K562 (cell line): ENCODE measurements at regions not wholly inside any gene's neighbourhood (a gene's known extent, or its start where the extent isn't known, plus 50 kb on each side); places are given as distances from the start of the nearest gene placed in this dataset.

Source experiments
- ATAC-seq: fragments of 200-7000 bp; cut with Tn5 transposase; 3 replicates; pipeline ENCODE4 v1.9.1; 2020; ENCODE audit warnings: moderate library complexity
- BruUV-seq: library from RNA; stranded (reverse); fragments of 400-500 nt; replicated peaks from 2 replicates; lab custom pipeline; 2021; lab: Mats Ljungman, UMichigan
- CTCF ChIA-PET: fragments of 300-600 bp; formaldehyde crosslinking; extraction: SDS; loops from one replicate; lab custom pipeline; 2021; ENCODE audit warnings: low intra/inter-chr PET ratio; lab: Yijun Ruan, JAX
- POLR2A ChIA-PET: fragments of 300-600, 350-650 bp; sonication (Branson Sonifier 250); formaldehyde crosslinking; extraction: SDS; loops from one replicate; lab custom pipeline; 2021; ENCODE audit warnings: antibody characterized with exemption, inconsistent platforms; lab: Yijun Ruan, JAX
- DNase-seq, 4 experiments: peaks; one replicate each; pipeline versions ENCODE4 v3.0.0 to v3.0.0-alpha.2; 2011 to 2018; ENCODE audit warnings: low spot score in 3 of 4, mixed read lengths in 3 of 4; ENCODE audit errors: extremely low read depth in 1 of 4
- FAIRE-seq: peaks from 2 replicates; lab custom pipeline; 2011; peaks lifted over from hg19 to GRCh38; lab: Jason Lieb, UNC
- H2AFZ ChIP-seq: 2 replicates; pipeline ENCODE4 v1.6.0; 2011; ENCODE audit warnings: low read depth, low read length, control low read depth, inconsistent platforms
- H3K27ac ChIP-seq: fragments of 200-600 bp; 3 replicates; pipeline ENCODE4 v1.8.0; 2011; ENCODE audit warnings: low read depth, mild to moderate bottlenecking, control low read depth, inconsistent platforms, low read length, moderate library complexity, mixed read lengths; ENCODE audit errors: extremely low read depth
- H3K27me3 ChIP-seq, 2 experiments: fragments of 300-600 bp in 1 of 2; 2 replicates in 1 of 2; 3 replicates in 1 of 2; pipeline versions ENCODE4 v1.6.0 to v1.8.0; 2011; ENCODE audit warnings: inconsistent platforms in 2 of 2, low read length in 2 of 2, mild to moderate bottlenecking in 1 of 2, mixed read lengths in 1 of 2, moderate library complexity in 1 of 2; ENCODE audit not compliant: control insufficient read depth in 2 of 2, insufficient read depth in 2 of 2
- H3K36me3 ChIP-seq: fragments of 300-600 bp; 3 replicates; pipeline ENCODE4 v1.8.0; 2011; ENCODE audit warnings: mild to moderate bottlenecking, low read length, inconsistent platforms; ENCODE audit not compliant: control insufficient read depth, insufficient read depth
- H3K4me1 ChIP-seq, 2 experiments: fragments of 200-600 bp in 1 of 2; replicated peaks in 1 of 2; 2 replicates in 1 of 2; 3 replicates in 1 of 2; pipeline versions ENCODE4 v1.5.1 to v1.8.0; 2011; ENCODE audit warnings: inconsistent platforms in 2 of 2, low read length in 2 of 2, mild to moderate bottlenecking in 1 of 2, mixed read lengths in 1 of 2, moderate library complexity in 1 of 2; ENCODE audit not compliant: control insufficient read depth in 2 of 2, insufficient read depth in 2 of 2
- H3K4me2 ChIP-seq: 2 replicates; pipeline ENCODE4 v1.6.1; 2011; ENCODE audit warnings: low read length, control low read depth, inconsistent platforms, mixed read lengths; ENCODE audit not compliant: insufficient read depth
- H3K4me3 ChIP-seq: fragments of 200-600 bp; sonication (generic), shearing (Covaris generic); 2 replicates; pipeline ENCODE4 v1.5.1; 2016; ENCODE audit warnings: control low read depth, inconsistent platforms
- H3K79me2 ChIP-seq: fragments of 200-600 bp; 3 replicates; pipeline ENCODE4 v1.8.0; 2011; ENCODE audit warnings: low read length, inconsistent platforms; ENCODE audit not compliant: control insufficient read depth, insufficient read depth
- H3K9ac ChIP-seq, 2 experiments: 2 replicates each; pipeline versions ENCODE4 v1.6.0 to v1.6.1; 2011; ENCODE audit warnings: low read depth in 2 of 2, low read length in 2 of 2, control low read depth in 1 of 2, inconsistent platforms in 1 of 2, mild to moderate bottlenecking in 1 of 2, mixed read lengths in 1 of 2; ENCODE audit not compliant: insufficient read depth in 1 of 2
- H3K9me1 ChIP-seq: one replicate; pipeline ENCODE4 v1.6.0; 2011; ENCODE audit warnings: inconsistent platforms, mild to moderate bottlenecking, low read length, moderate library complexity; ENCODE audit not compliant: control insufficient read depth, insufficient read depth
- H3K9me3 ChIP-seq: replicated peaks from 2 replicates; pipeline ENCODE4 v1.5.1; 2011; ENCODE audit warnings: low read depth, low read length, inconsistent platforms; ENCODE audit not compliant: control insufficient read depth, insufficient read depth
- H4K20me1 ChIP-seq: replicated peaks from 2 replicates; pipeline ENCODE4 v1.6.1; 2011; ENCODE audit warnings: low read length, inconsistent platforms, mixed read lengths; ENCODE audit not compliant: control insufficient read depth, insufficient read depth
- AFF1 ChIP-seq, 2 experiments: fragments of 450-650 bp; IDR thresholded peaks; 2 replicates each; pipeline ENCODE4 v1.6.1; 2018; ENCODE audit warnings: mild to moderate bottlenecking in 2 of 2, low read depth in 1 of 2; ENCODE audit not compliant: partially characterized antibody in 2 of 2
- E2F3 ChIP-seq: fragments of 250-450 bp; sonication (Bioruptor Pico); IDR thresholded peaks from 2 replicates; pipeline ENCODE4 v1.4.0; 2020; ENCODE audit warnings: mild to moderate bottlenecking
- FOXA3 ChIP-seq, 2 experiments: fragments of 450-650 bp in 1 of 2; sonication (generic) in 1 of 2; formaldehyde crosslinking; IDR thresholded peaks in 1 of 2; conservative IDR thresholded peaks in 1 of 2; 2 replicates each; pipeline versions ENCODE4 v1.4.0 to v1.8.0; 2020 to 2022; ENCODE audit warnings: mild to moderate bottlenecking in 2 of 2, missing genetic modification reagents in 1 of 2
- GATAD2B ChIP-seq: fragments of 450-650 bp; IDR thresholded peaks from 2 replicates; pipeline ENCODE4 v1.6.1; 2017; ENCODE audit warnings: mild to moderate bottlenecking, borderline replicate concordance
- GMEB1 ChIP-seq: fragments of 250-450 bp; sonication (Bioruptor Pico); IDR thresholded peaks from 2 replicates; pipeline ENCODE4 v1.4.0; 2020; ENCODE audit warnings: mild to moderate bottlenecking
- NR0B1 ChIP-seq: fragments of 450-650 bp; IDR thresholded peaks from one replicate; pipeline ENCODE4 v1.6.1; 2018; ENCODE audit warnings: mild to moderate bottlenecking, moderate library complexity; ENCODE audit not compliant: partially characterized antibody
- PATZ1 ChIP-seq: fragments of 250-450 bp; sonication (Bioruptor Pico); IDR thresholded peaks from 2 replicates; pipeline ENCODE4 v1.5.0; 2020; ENCODE audit warnings: mild to moderate bottlenecking, borderline replicate concordance
- PTBP1 ChIP-seq: fragments of 200-400 bp; formaldehyde crosslinking; IDR thresholded peaks from 2 replicates; pipeline ENCODE4 v1.6.1; 2017; ENCODE audit warnings: low read depth, low read length
- WHSC1 ChIP-seq: IDR thresholded peaks from one replicate; pipeline ENCODE4 v1.6.1; 2012; ENCODE audit warnings: low read length, control low read depth, inconsistent platforms
- ZNF311 ChIP-seq: fragments of 250-450 bp; sonication (Bioruptor Pico); IDR thresholded peaks from 2 replicates; pipeline ENCODE4 v1.4.0; 2020; ENCODE audit warnings: mild to moderate bottlenecking, moderate library complexity
- WGBS: fragments of 100-300 bp; shearing (Covaris generic); methylation state at CpG from one replicate; pipeline ENCODE4 v1.1.6; 2016; ENCODE audit warnings: low coverage, mixed read lengths; ENCODE audit not compliant: insufficient coverage; ENCODE audit errors: missing lambda C conversion rate; 5-methylcytosine and 5-hydroxymethylcytosine counted together
- in situ Hi-C: fragments of 300-500 bp; cut with MboI; formaldehyde crosslinking; loops from 4 replicates; pipeline ENCODE4 v1.15.0; 2018; ENCODE audit warnings: inconsistent platforms, mixed read lengths
- intact Hi-C: fragments of 100-400 bp; cut with micrococcal nuclease; formaldehyde crosslinking; loops from 2 replicates; pipeline ENCODE4 v1.14.2; 2022

GRCh38 chr1:8152731-8153702 is 126.9 kb upstream of the ERRFI1 start:
- intact Hi-C loops (no loop called here), in situ Hi-C loops (no loop called here)
- H3K79me2 ChIP-seq: no peaks in the 10 kb centered on the region
- H4K20me1 ChIP-seq: no peaks in the 10 kb centered on the region
- no peak overlapping the region for H3K27ac ChIP-seq
- no peak for FAIRE-seq
- H3K27me3 ChIP-seq: peaks cover 40 to 70% of the 10 kb centered on the region in 2 experiments
- ATAC-seq: no peak; the same call in 2 of the 3 replicates
- H3K4me3 ChIP-seq: no peak overlapping the region
- BruUV-seq: no TSS peak
- 42% methylated on average over 19 of the region's 19 CpGs for WGBS
- H3K9me1 ChIP-seq: no peaks in the 10 kb centered on the region
- H3K4me2 ChIP-seq: no peak overlapping the region
- H3K4me1 ChIP-seq: no peaks in the 10 kb centered on the region; a peak in 1 of 5 replicates
- H3K9me3 ChIP-seq: 0 out of 2 replicates have a peak, but pooled peaks cover 2% of the 10 kb centered on the region
- CTCF ChIA-PET: no interaction called here
- H3K9ac ChIP-seq: no peak overlapping the region
- POLR2A ChIA-PET: interaction anchor here (0.7 to 2.3 kb wide), 3 partner anchors 10 to 31 kb away, joined by 3 to 7 read pairs (median 4); no protein-coding TSS in a partner anchor
- H2AFZ ChIP-seq: no peak overlapping the region
- no peak for DNase-seq
- no peaks in the 10 kb centered on the region for H3K36me3 ChIP-seq
- TF ChIP-seq FOXA3 (CRISPR knock-in tag; conservative IDR thresholded peaks at IDR 0.05 in 1 of 2, IDR thresholded peaks at IDR 0.05 in 1 of 2) (no peak), ZNF311 (CRISPR knock-in tag) (no peak), E2F3 (CRISPR knock-in tag) (no peak), NR0B1 (no peak), GMEB1 (CRISPR knock-in tag) (no peak), PTBP1 (no peak), GATAD2B (no peak), WHSC1 (no peak), PATZ1 (CRISPR knock-in tag) (no peak), AFF1 (IDR thresholded peaks at IDR 0.05; ENCODE audit: low read depth in 1 of 2, partially characterized antibody in 2 of 2) (no peak)
